Naive thymus-derived CD4-positive, alpha-beta T cell (primary cell): ENCODE measurements at regions not wholly inside any gene's neighbourhood (a gene's known extent, or its start where the extent isn't known, plus 50 kb on each side); places are given as distances from the start of the nearest gene placed in this dataset.
"Not testable (repeated sequence)": the region's sequence is repeated elsewhere in the genome, so short reads cannot be mapped to it uniquely, and the experiment has no call there.

Experiments
- ATAC-seq: fragments of 150-1000 bp; cut with Tn5 transposase; 2 replicates; pipeline ENCODE4 v1.10.0; 2021; ENCODE audit warnings: mild to moderate bottlenecking, moderate library complexity
- CTCF ChIA-PET: fragments of 350-600 bp; sonication (Branson Sonifier 250); formaldehyde crosslinking; loops from one replicate; lab custom pipeline; 2021; ENCODE audit warnings: antibody characterized with exemption; lab: Charles Lee
- POLR2A ChIA-PET: fragments of 350-600 bp; sonication (Branson Sonifier 250); formaldehyde crosslinking; loops from one replicate; lab custom pipeline; 2021; ENCODE audit warnings: antibody characterized with exemption, inconsistent platforms; lab: Charles Lee
- DNase-seq, 9 donors: peaks; one replicate each; pipeline versions ENCODE4 v3.0.0 to v3.0.0-alpha.2; 2020 to 2022; ENCODE audit warnings: mixed read lengths in 1 of 9
- H3K27ac ChIP-seq: one replicate; pipeline ENCODE4 v1.7.0; 2013; ENCODE audit warnings: mild to moderate bottlenecking, low read depth, low read length, moderate library complexity
- H3K27me3 ChIP-seq, 2 donors: one replicate each; pipeline ENCODE4 v1.7.0; 2013; ENCODE audit warnings: low read length in 2 of 2, mild to moderate bottlenecking in 2 of 2, moderate library complexity in 2 of 2; ENCODE audit not compliant: control insufficient read depth in 2 of 2, insufficient read depth in 2 of 2
- H3K36me3 ChIP-seq, 3 experiments: 1 replicate in 2 of 3; 2 replicates in 1 of 3; pipeline ENCODE4 v1.7.0; 2013; ENCODE audit warnings: low read length in 3 of 3, mild to moderate bottlenecking in 3 of 3, moderate library complexity in 1 of 3; ENCODE audit not compliant: insufficient read depth in 3 of 3, control insufficient read depth in 2 of 3
- H3K4me1 ChIP-seq, 2 donors: one replicate each; pipeline ENCODE4 v1.7.0; 2013; ENCODE audit warnings: low read length in 2 of 2, mild to moderate bottlenecking in 2 of 2, moderate library complexity in 1 of 2; ENCODE audit not compliant: control insufficient read depth in 2 of 2, insufficient read depth in 2 of 2
- H3K4me3 ChIP-seq: 2 replicates; pipeline ENCODE4 v1.7.0; 2013; ENCODE audit warnings: mild to moderate bottlenecking, low read length
- H3K9me3 ChIP-seq, 3 experiments: 1 replicate in 2 of 3; 2 replicates in 1 of 3; pipeline ENCODE4 v1.7.0; 2013; ENCODE audit warnings: low read length in 3 of 3; ENCODE audit not compliant: control insufficient read depth in 2 of 3
- H3K27ac Mint-ChIP-seq, 9 donors: one replicate each; pipeline ENCODE4 v1.8.0; 2020 to 2022; ENCODE audit warnings: mixed read lengths in 9 of 9, mild to moderate bottlenecking in 8 of 9, moderate library complexity in 5 of 9, inconsistent platforms in 2 of 9
- H3K27me3 Mint-ChIP-seq, 5 donors: one replicate each; pipeline ENCODE4 v1.8.0; 2021 to 2022; ENCODE audit warnings: mixed read lengths in 5 of 5, mild to moderate bottlenecking in 1 of 5
- H3K36me3 Mint-ChIP-seq, 5 donors: one replicate each; pipeline ENCODE4 v1.8.0; 2020 to 2022; ENCODE audit warnings: mixed read lengths in 5 of 5, mild to moderate bottlenecking in 3 of 5, inconsistent platforms in 1 of 5
- H3K4me1 Mint-ChIP-seq, 7 donors: one replicate each; pipeline ENCODE4 v1.8.0; 2020 to 2022; ENCODE audit warnings: mixed read lengths in 7 of 7, mild to moderate bottlenecking in 3 of 7, inconsistent platforms in 1 of 7
- H3K4me3 Mint-ChIP-seq, 10 donors: one replicate each; pipeline ENCODE4 v1.8.0; 2020 to 2022; ENCODE audit warnings: mild to moderate bottlenecking in 10 of 10, mixed read lengths in 10 of 10, moderate library complexity in 6 of 10, inconsistent platforms in 2 of 10
- H3K9me3 Mint-ChIP-seq, 11 donors: one replicate each; pipeline ENCODE4 v1.8.0; 2020 to 2022; ENCODE audit warnings: mixed read lengths in 11 of 11, mild to moderate bottlenecking in 4 of 11, inconsistent platforms in 1 of 11, moderate library complexity in 1 of 11
- intact Hi-C, 2 donors: fragments of 100-400 bp; cut with micrococcal nuclease; formaldehyde crosslinking; loops; one replicate each; pipeline ENCODE4 v1.15.1; 2023

DNA sequence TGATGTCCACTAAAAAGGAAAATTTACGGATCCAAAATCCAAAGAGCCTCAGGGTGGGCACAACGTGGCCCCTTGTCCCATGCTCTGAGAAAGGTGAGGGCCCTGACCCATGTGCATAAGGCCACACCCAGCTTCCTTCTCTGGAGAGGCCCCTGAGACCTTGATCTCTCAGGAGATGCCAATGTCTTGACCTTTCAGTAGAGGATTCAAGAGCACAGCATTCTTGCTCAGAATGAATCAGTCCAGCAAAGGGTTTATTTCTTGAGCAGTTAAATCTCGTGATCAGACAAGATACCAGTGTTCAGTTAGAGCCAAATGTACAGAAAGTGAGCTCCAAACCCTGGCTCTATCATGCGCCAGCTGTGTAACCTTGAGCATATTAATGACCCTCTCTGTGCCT is 115.9 kb upstream of the DAPK1 start:
- H3K4me3 ChIP-seq: no peak overlapping the region
- ATAC-seq: no peak
- H3K27me3 ChIP-seq: no peaks in the 10 kb centered on the region
- no peak overlapping the region for H3K27ac ChIP-seq
- Mint-ChIP-seq H3K9me3 (peaks cover 0 to 1% (median 0%) of the 10 kb centered on the region in 11 donors), H3K4me3 (no peak overlapping the region), H3K27ac (no peak overlapping the region), H3K36me3 (peaks cover 0 to 5% (median 0%) of the 10 kb centered on the region in 5 donors), H3K27me3 (peaks cover 0 to 11% (median 6%) of the 10 kb centered on the region in 5 donors), H3K4me1 (no peaks in the 10 kb centered on the region)
- H3K36me3 ChIP-seq: no peaks in the 10 kb centered on the region
- no peak for DNase-seq
- no peaks in the 10 kb centered on the region for H3K9me3 ChIP-seq
- no peaks in the 10 kb centered on the region for H3K4me1 ChIP-seq
- ChIA-PET CTCF (no interaction called here), POLR2A (no interaction called here)
- intact Hi-C loops: no loop called here

DNA sequence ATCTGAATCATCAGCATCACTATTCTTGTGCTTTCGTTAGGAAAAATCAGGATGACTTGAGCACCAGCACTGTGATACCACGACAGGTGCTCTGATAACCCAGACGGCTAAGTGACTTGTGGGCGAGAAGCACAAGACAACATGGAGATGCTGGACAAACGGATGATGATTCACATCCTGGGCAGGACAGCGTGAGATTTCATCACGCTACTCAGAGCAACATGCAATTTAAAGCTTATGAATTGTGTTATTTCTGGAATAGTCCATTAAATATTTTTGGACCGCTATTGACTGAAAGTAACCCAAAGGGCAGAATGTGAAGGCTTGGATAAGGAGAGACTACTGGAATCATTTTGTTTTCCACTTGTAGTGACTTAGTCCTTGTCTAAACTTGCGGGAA is 114.8 kb upstream of the DAPK1 start:
- Mint-ChIP-seq H3K27ac (no peak overlapping the region), H3K27me3 (peaks cover 0 to 17% (median 6%) of the 10 kb centered on the region in 5 donors), H3K36me3 (peaks cover 0 to 5% (median 0%) of the 10 kb centered on the region in 5 donors), H3K9me3 (peaks cover 0 to 1% (median 0%) of the 10 kb centered on the region in 11 donors), H3K4me1 (no peaks in the 10 kb centered on the region), H3K4me3 (no peak overlapping the region)
- H3K27me3 ChIP-seq: no peaks in the 10 kb centered on the region
- no peaks in the 10 kb centered on the region for H3K36me3 ChIP-seq
- POLR2A ChIA-PET: no interaction called here
- peak; percentile 53 for ATAC-seq
- no peaks in the 10 kb centered on the region for H3K4me1 ChIP-seq
- CTCF ChIA-PET: no interaction called here
- no peak overlapping the region for H3K27ac ChIP-seq
- intact Hi-C loops: no loop called here
- no peak overlapping the region for H3K4me3 ChIP-seq
- no peak for DNase-seq
- H3K9me3 ChIP-seq: no peaks in the 10 kb centered on the region

GRCh38 chr9:87383344-87384150 is 114.1 kb upstream of the DAPK1 start:
- Mint-ChIP-seq H3K36me3 (peaks cover 0 to 5% (median 0%) of the 10 kb centered on the region in 5 donors), H3K27ac (no peak overlapping the region), H3K27me3 (peaks cover 0 to 17% (median 6%) of the 10 kb centered on the region in 5 donors), H3K4me1 (no peaks in the 10 kb centered on the region), H3K9me3 (peaks cover 0 to 1% (median 0%) of the 10 kb centered on the region in 11 donors), H3K4me3 (no peak overlapping the region)
- ATAC-seq (no peak), DNase-seq (no peak)
- H3K27me3 ChIP-seq: no peaks in the 10 kb centered on the region
- no peak overlapping the region for H3K27ac ChIP-seq
- intact Hi-C loops: no loop called here
- no peaks in the 10 kb centered on the region for H3K9me3 ChIP-seq
- H3K4me1 ChIP-seq: no peaks in the 10 kb centered on the region
- no peak overlapping the region for H3K4me3 ChIP-seq
- ChIA-PET CTCF (no interaction called here), POLR2A (no interaction called here)
- H3K36me3 ChIP-seq: no peaks in the 10 kb centered on the region

DNA sequence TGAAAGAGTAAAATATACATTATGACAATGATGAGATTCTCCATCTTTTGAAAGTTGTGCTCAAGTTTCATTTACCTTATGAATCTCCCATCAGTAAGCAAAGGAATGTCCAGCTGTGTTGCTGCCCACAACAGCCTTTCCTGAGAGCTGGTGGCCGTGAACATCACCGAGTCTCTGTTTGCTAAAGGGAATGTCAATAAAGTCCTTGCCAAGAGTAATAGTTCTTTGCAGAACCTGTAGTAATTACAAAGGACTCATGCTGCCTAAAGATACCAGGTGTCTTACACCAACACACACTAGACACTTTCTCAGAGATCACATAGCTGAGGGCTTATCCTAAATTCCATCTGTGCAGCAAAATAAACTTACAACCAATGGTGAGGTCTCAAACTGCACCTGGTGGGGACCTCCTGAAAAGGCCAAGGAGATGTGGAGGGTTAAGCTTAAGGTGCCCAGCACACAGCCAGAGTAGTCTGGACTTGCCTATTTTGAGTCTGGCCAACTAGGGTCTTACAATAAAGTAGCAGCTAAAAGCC is 111.1 kb upstream of the DAPK1 start:
- ChIA-PET POLR2A (no interaction called here), CTCF (interaction anchor here (0.7 kb wide), 1 partner anchor 596 kb away, joined by 3 read pairs; no protein-coding TSS in a partner anchor)
- Histone ChIP-seq H3K36me3 (no peaks in the 10 kb centered on the region), H3K27me3 (peaks cover 0 to 2% of the 10 kb centered on the region in 2 donors), H3K4me1 (no peaks in the 10 kb centered on the region), H3K27ac (no peak overlapping the region), H3K4me3 (no peak overlapping the region), H3K9me3 (no peaks in the 10 kb centered on the region)
- intact Hi-C loops: no loop called here
- Mint-ChIP-seq H3K9me3 (peaks cover 0 to 2% (median 0%) of the 10 kb centered on the region in 11 donors), H3K4me3 (no peak overlapping the region), H3K4me1 (no peaks in the 10 kb centered on the region), H3K27me3 (peaks cover 0 to 19% (median 12%) of the 10 kb centered on the region in 5 donors), H3K27ac (no peak overlapping the region), H3K36me3 (peaks cover 0 to 5% (median 0%) of the 10 kb centered on the region in 5 donors)
- ATAC-seq: no peak
- DNase-seq: no peak

GRCh38 chr9:87387351-87388011 is 110.2 kb upstream of the DAPK1 start:
- POLR2A ChIA-PET: no interaction called here
- ATAC-seq (no peak), DNase-seq (no peak)
- Histone ChIP-seq H3K9me3 (no peaks in the 10 kb centered on the region), H3K4me3 (no peak overlapping the region), H3K4me1 (no peaks in the 10 kb centered on the region), H3K27me3 (peaks cover 0 to 3% of the 10 kb centered on the region in 2 donors), H3K36me3 (no peaks in the 10 kb centered on the region), H3K27ac (no peak overlapping the region)
- Mint-ChIP-seq H3K9me3 (peaks cover 0 to 2% (median 0%) of the 10 kb centered on the region in 11 donors), H3K27ac (no peak overlapping the region), H3K4me3 (no peak overlapping the region), H3K27me3 (peaks cover 0 to 19% (median 16%) of the 10 kb centered on the region in 5 donors), H3K4me1 (no peaks in the 10 kb centered on the region), H3K36me3 (peaks cover 0 to 5% (median 0%) of the 10 kb centered on the region in 5 donors)
- CTCF ChIA-PET: interaction anchor here (0.7 kb wide), 1 partner anchor 597 kb away, joined by 3 read pairs; no protein-coding TSS in a partner anchor
- intact Hi-C loops: no loop called here

DNA sequence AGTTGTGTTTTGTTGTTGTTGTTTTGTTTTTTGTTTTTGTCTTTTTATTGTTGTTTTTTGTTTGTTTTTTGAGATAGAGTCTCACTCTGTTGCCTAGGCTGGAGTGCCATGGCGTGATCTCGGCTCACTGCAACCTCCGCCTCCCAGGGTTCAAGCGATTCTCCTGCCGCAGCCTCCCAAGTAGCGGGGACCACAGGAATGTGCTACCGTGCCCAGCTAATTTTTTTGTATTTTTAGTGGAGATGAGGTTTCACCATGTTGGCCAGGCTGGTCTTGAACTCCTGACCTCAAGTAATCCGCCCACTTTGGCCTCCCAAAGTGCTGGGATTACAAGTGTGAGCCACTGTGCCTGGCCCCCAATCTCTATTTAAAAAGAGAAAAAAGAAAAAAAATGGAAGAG is 109.0 kb upstream of the DAPK1 start:
- DNase-seq, ATAC-seq, H3K4me3 Mint-ChIP-seq, H3K9me3 ChIP-seq, H3K27ac ChIP-seq, H3K9me3 Mint-ChIP-seq, intact Hi-C loops, CTCF ChIA-PET, H3K36me3 ChIP-seq, H3K4me3 ChIP-seq, H3K27ac Mint-ChIP-seq, H3K4me1 Mint-ChIP-seq, H3K27me3 ChIP-seq, H3K4me1 ChIP-seq, POLR2A ChIA-PET, H3K36me3 Mint-ChIP-seq: not testable (repeated sequence)
- H3K27me3 Mint-ChIP-seq: peaks cover 0 to 29% (median 16%) of the 10 kb centered on the region in 5 donors
